Memory B cell (primary cell): ENCODE measurements at regions not wholly inside any gene's neighbourhood (a gene's known extent, or its start where the extent isn't known, plus 50 kb on each side); places are given as distances from the start of the nearest gene placed in this dataset.
A peak's percentile ranks its signal among the peaks of the same experiment; 100 is the strongest.
"Not testable (repeated sequence)": the region's sequence is repeated elsewhere in the genome, so short reads cannot be mapped to it uniquely, and the experiment has no call there.

Experiments used
- ATAC-seq: fragments of 150-1000 bp; cut with Tn5 transposase; 2 replicates; pipeline ENCODE4 v1.10.0; 2021; ENCODE audit warnings: low read depth, mild to moderate bottlenecking, moderate library complexity
- DNase-seq, 2 donors: peaks; one replicate each; pipeline ENCODE4 v3.0.0; 2022; ENCODE audit warnings: low spot score in 2 of 2
- H3K27ac Mint-ChIP-seq: one replicate; pipeline ENCODE4 v1.8.0; 2022; ENCODE audit warnings: mild to moderate bottlenecking, moderate library complexity, mixed read lengths
- H3K27me3 Mint-ChIP-seq: one replicate; pipeline ENCODE4 v1.8.0; 2022; ENCODE audit warnings: mixed read lengths
- H3K36me3 Mint-ChIP-seq: one replicate; pipeline ENCODE4 v1.8.0; 2022; ENCODE audit warnings: mild to moderate bottlenecking, mixed read lengths
- H3K4me1 Mint-ChIP-seq: one replicate; pipeline ENCODE4 v1.8.0; 2022; ENCODE audit warnings: mixed read lengths
- H3K4me3 Mint-ChIP-seq: one replicate; pipeline ENCODE4 v1.8.0; 2022; ENCODE audit warnings: mild to moderate bottlenecking, moderate library complexity, mixed read lengths
- H3K9me3 Mint-ChIP-seq: one replicate; pipeline ENCODE4 v1.8.0; 2022; ENCODE audit warnings: mixed read lengths

GRCh38 chr4:123671636-123672404 is 275.2 kb downstream of the SPRY1 start:
- H3K4me1 Mint-ChIP-seq, result peaks cover 5% of the 10 kb centered on the region
- H3K4me3 Mint-ChIP-seq, result no peak overlapping the region
- H3K27ac Mint-ChIP-seq, result no peak overlapping the region
- ATAC-seq, result peak; percentile 24
- no peak for DNase-seq
- no peaks in the 10 kb centered on the region for H3K36me3 Mint-ChIP-seq
- no peaks in the 10 kb centered on the region for H3K9me3 Mint-ChIP-seq
- H3K27me3 Mint-ChIP-seq, result peaks cover 19% of the 10 kb centered on the region

GRCh38 chr4:123672987-123673386 is 276.4 kb downstream of the SPRY1 start:
- no peak for DNase-seq
- H3K27me3 Mint-ChIP-seq, result peaks cover 17% of the 10 kb centered on the region
- H3K27ac Mint-ChIP-seq, result no peak overlapping the region
- H3K36me3 Mint-ChIP-seq, result no peaks in the 10 kb centered on the region
- H3K4me3 Mint-ChIP-seq, result no peak overlapping the region
- H3K4me1 Mint-ChIP-seq, result peaks cover 5% of the 10 kb centered on the region
- H3K9me3 Mint-ChIP-seq, result no peaks in the 10 kb centered on the region
- no peak for ATAC-seq

GRCh38 chr4:123673971-123674370 is 277.4 kb downstream of the SPRY1 start:
- H3K4me1 Mint-ChIP-seq, result peaks cover 5% of the 10 kb centered on the region
- H3K4me3 Mint-ChIP-seq, result no peak overlapping the region
- H3K36me3 Mint-ChIP-seq, result no peaks in the 10 kb centered on the region
- H3K27me3 Mint-ChIP-seq, result peaks cover 13% of the 10 kb centered on the region
- ATAC-seq (no peak), DNase-seq (no peak)
- no peak overlapping the region for H3K27ac Mint-ChIP-seq
- no peaks in the 10 kb centered on the region for H3K9me3 Mint-ChIP-seq

GRCh38 chr4:123674762-123675465 is 278.3 kb downstream of the SPRY1 start:
- no peaks in the 10 kb centered on the region for H3K9me3 Mint-ChIP-seq
- H3K4me3 Mint-ChIP-seq, result no peak overlapping the region
- DNase-seq, result no peak
- H3K27me3 Mint-ChIP-seq, result peaks cover 13% of the 10 kb centered on the region
- ATAC-seq, result no peak
- H3K4me1 Mint-ChIP-seq, result peaks cover 5% of the 10 kb centered on the region
- no peaks in the 10 kb centered on the region for H3K36me3 Mint-ChIP-seq
- no peak overlapping the region for H3K27ac Mint-ChIP-seq

GRCh38 chr4:123675567-123675966 is 279.0 kb downstream of the SPRY1 start:
- ATAC-seq (no peak), DNase-seq (no peak)
- no peak overlapping the region for H3K27ac Mint-ChIP-seq
- no peaks in the 10 kb centered on the region for H3K9me3 Mint-ChIP-seq
- no peaks in the 10 kb centered on the region for H3K36me3 Mint-ChIP-seq
- peaks cover 5% of the 10 kb centered on the region for H3K4me1 Mint-ChIP-seq
- no peak overlapping the region for H3K4me3 Mint-ChIP-seq
- peaks cover 13% of the 10 kb centered on the region for H3K27me3 Mint-ChIP-seq

- Mint-ChIP-seq H3K9me3 (no peaks in the 10 kb centered on the region), H3K27me3 (peaks cover 11% of the 10 kb centered on the region), H3K4me1 (peaks cover 3% of the 10 kb centered on the region), H3K4me3 (no peak overlapping the region), H3K36me3 (no peaks in the 10 kb centered on the region), H3K27ac (no peak overlapping the region)
- ATAC-seq, result no peak
- DNase-seq, result no peak
Observed at GRCh38 chr4:123676071-123676889, 279.7 kb downstream of the SPRY1 start.

GRCh38 chr4:123676890-123677229 is 280.3 kb downstream of the SPRY1 start:
- ATAC-seq (no peak), DNase-seq (no peak)
- peaks cover 8% of the 10 kb centered on the region for H3K27me3 Mint-ChIP-seq
- H3K36me3 Mint-ChIP-seq, result no peaks in the 10 kb centered on the region
- H3K4me1 Mint-ChIP-seq, result no peaks in the 10 kb centered on the region
- H3K4me3 Mint-ChIP-seq, result no peak overlapping the region
- H3K27ac Mint-ChIP-seq, result no peak overlapping the region
- no peaks in the 10 kb centered on the region for H3K9me3 Mint-ChIP-seq

GRCh38 chr4:123682931-123683330 is 286.3 kb downstream of the SPRY1 start:
- H3K4me1 Mint-ChIP-seq, result no peaks in the 10 kb centered on the region
- ATAC-seq (no peak), DNase-seq (no peak)
- peaks cover 4% of the 10 kb centered on the region for H3K27me3 Mint-ChIP-seq
- no peak overlapping the region for H3K4me3 Mint-ChIP-seq
- H3K9me3 Mint-ChIP-seq, result no peaks in the 10 kb centered on the region
- no peak overlapping the region for H3K27ac Mint-ChIP-seq
- no peaks in the 10 kb centered on the region for H3K36me3 Mint-ChIP-seq

- ATAC-seq, H3K27ac Mint-ChIP-seq, H3K4me3 Mint-ChIP-seq, H3K4me1 Mint-ChIP-seq, H3K36me3 Mint-ChIP-seq, H3K27me3 Mint-ChIP-seq, H3K9me3 Mint-ChIP-seq, DNase-seq: not testable (repeated sequence)
Observed at GRCh38 chr4:123684937-123685336, 288.3 kb downstream of the SPRY1 start.

- ATAC-seq, DNase-seq, H3K27me3 Mint-ChIP-seq: not testable (repeated sequence)
Observed at GRCh38 chr4:123695531-123695930, 298.9 kb downstream of the SPRY1 start.

GRCh38 chr4:123696687-123697086 is 300.1 kb downstream of the SPRY1 start:
- no peak overlapping the region for H3K27ac Mint-ChIP-seq
- H3K36me3 Mint-ChIP-seq, result no peaks in the 10 kb centered on the region
- H3K9me3 Mint-ChIP-seq, result peaks cover 2% of the 10 kb centered on the region
- no peaks in the 10 kb centered on the region for H3K27me3 Mint-ChIP-seq
- H3K4me1 Mint-ChIP-seq, result no peaks in the 10 kb centered on the region
- DNase-seq (no peak), ATAC-seq (no peak)
- no peak overlapping the region for H3K4me3 Mint-ChIP-seq

More at GRCh38 chr4:123695531-123695930, 298.9 kb downstream of the SPRY1 start:
- not testable (repeated sequence) for H3K4me3 Mint-ChIP-seq, H3K27ac Mint-ChIP-seq, H3K4me1 Mint-ChIP-seq, H3K9me3 Mint-ChIP-seq, H3K36me3 Mint-ChIP-seq

GRCh38 chr4:123698556-123698955 is 302.0 kb downstream of the SPRY1 start:
- Mint-ChIP-seq H3K27ac (no peak overlapping the region), H3K36me3 (no peaks in the 10 kb centered on the region), H3K27me3 (peaks cover 3% of the 10 kb centered on the region), H3K4me1 (no peaks in the 10 kb centered on the region), H3K4me3 (no peak overlapping the region), H3K9me3 (peaks cover 2% of the 10 kb centered on the region)
- ATAC-seq (no peak), DNase-seq (no peak)

GRCh38 chr4:123699880-123700771 is 303.5 kb downstream of the SPRY1 start:
- no peak overlapping the region for H3K27ac Mint-ChIP-seq
- ATAC-seq (no peak), DNase-seq (no peak)
- H3K4me1 Mint-ChIP-seq, result no peaks in the 10 kb centered on the region
- H3K36me3 Mint-ChIP-seq, result no peaks in the 10 kb centered on the region
- H3K27me3 Mint-ChIP-seq, result peaks cover 3% of the 10 kb centered on the region
- H3K4me3 Mint-ChIP-seq, result no peak overlapping the region
- peaks cover 2% of the 10 kb centered on the region for H3K9me3 Mint-ChIP-seq
